OCI-LY7 (cell line): ENCODE measurements at regions not wholly inside any gene's neighbourhood (a gene's known extent, or its start where the extent isn't known, plus 50 kb on each side); places are given as distances from the start of the nearest gene placed in this dataset.

Source experiments
- BruUV-seq: library from RNA; stranded (reverse); fragments of 400-500 nt; replicated peaks from 2 replicates; lab custom pipeline; 2021; lab: Mats Ljungman, UMichigan
- CTCF ChIA-PET: fragments of 300-600 bp; sonication (Branson Sonifier 250); formaldehyde crosslinking; loops from one replicate; lab custom pipeline; 2022; ENCODE audit warnings: antibody characterized with exemption; ENCODE audit not compliant: unreplicated experiment; lab: Charles Lee
- POLR2A ChIA-PET: fragments of 300-600 bp; sonication (Branson Sonifier 250); formaldehyde crosslinking; loops from one replicate; lab custom pipeline; 2022; ENCODE audit warnings: antibody characterized with exemption; lab: Charles Lee
- DNase-seq: peaks from one replicate; pipeline ENCODE4 v3.0.0-alpha.2; 2015; ENCODE audit warnings: low spot score
- H2AFZ ChIP-seq: fragments of 200-600 bp; sonication (generic), shearing (Covaris generic); 2 replicates; pipeline ENCODE4 v1.6.1; 2014; ENCODE audit warnings: mild to moderate bottlenecking, antibody characterized with exemption, low read length, moderate library complexity
- H3K27ac ChIP-seq: fragments of 200-600 bp; sonication (generic); 2 replicates; pipeline ENCODE4 v1.5.1; 2014; ENCODE audit warnings: mixed run types, low read depth, mild to moderate bottlenecking, moderate library complexity, low read length, inconsistent platforms; ENCODE audit not compliant: poor library complexity, severe bottlenecking
- H3K36me3 ChIP-seq: fragments of 200-600 bp; sonication (generic); 2 replicates; pipeline ENCODE4 v1.6.1; 2014; ENCODE audit warnings: mild to moderate bottlenecking, antibody characterized with exemption, low read length, moderate library complexity, mixed read lengths; ENCODE audit not compliant: insufficient read depth
- H3K4me1 ChIP-seq: fragments of 200-600 bp; sonication (generic); 2 replicates; pipeline ENCODE4 v1.5.1; 2014; ENCODE audit warnings: mild to moderate bottlenecking, low read length; ENCODE audit not compliant: insufficient read depth, poor library complexity, severe bottlenecking
- H3K4me2 ChIP-seq: fragments of 200-600 bp; sonication (generic); 2 replicates; pipeline ENCODE4 v1.6.1; 2014; ENCODE audit warnings: mild to moderate bottlenecking, low read length
- H3K4me3 ChIP-seq: fragments of 200-600 bp; sonication (generic); 2 replicates; pipeline ENCODE4 v1.5.1; 2014; ENCODE audit warnings: mild to moderate bottlenecking, low read depth, low read length; ENCODE audit not compliant: poor library complexity, severe bottlenecking
- H3K79me2 ChIP-seq: fragments of 200-600 bp; sonication (generic); 2 replicates; pipeline ENCODE4 v1.6.1; 2016; ENCODE audit warnings: low read depth, mild to moderate bottlenecking, low read length, moderate library complexity, mixed read lengths; ENCODE audit not compliant: insufficient read depth
- H3K9me2 ChIP-seq: fragments of 200-600 bp; sonication (generic); 2 replicates; pipeline ENCODE4 v1.6.1; 2016; ENCODE audit warnings: mild to moderate bottlenecking, low read length, mixed read lengths; ENCODE audit not compliant: insufficient read depth
- H3K9me3 ChIP-seq: fragments of 200-600 bp; sonication (generic); 2 replicates; pipeline ENCODE4 v1.6.1; 2014; ENCODE audit warnings: mild to moderate bottlenecking, mixed run types, low read length, mixed read lengths
- H4K20me1 ChIP-seq: fragments of 200-600 bp; sonication (generic); 2 replicates; pipeline ENCODE4 v1.6.1; 2014; ENCODE audit warnings: mild to moderate bottlenecking, antibody characterized with exemption, low read length, moderate library complexity, mixed read lengths; ENCODE audit not compliant: insufficient read depth
- EZH2phosphoT487 ChIP-seq: fragments of 200-600 bp; sonication (generic); IDR thresholded peaks from 2 replicates; pipeline ENCODE4 v1.6.1; 2018; ENCODE audit warnings: low read depth, borderline replicate concordance, mild to moderate bottlenecking, mixed run types, antibody characterized with exemption, low read length, moderate library complexity, mixed read lengths
- intact Hi-C: fragments of 100-400 bp; cut with micrococcal nuclease; formaldehyde crosslinking; loops from one replicate; pipeline ENCODE4 v1.10.0; 2022; ENCODE audit not compliant: unreplicated experiment
- TF ChIP-seq, protein P1 (sequence below): fragments of 200-600 bp; sonication (generic); conservative IDR thresholded peaks from 2 replicates; pipeline ENCODE4 v1.5.1; 2014; ENCODE audit warnings: mild to moderate bottlenecking, antibody characterized with exemption, low read length, moderate library complexity, mixed read lengths

GRCh38 chr13:23992781-23993679, 95.7 kb upstream of the C1QTNF9B start:
- no TSS peak for BruUV-seq

DNA sequence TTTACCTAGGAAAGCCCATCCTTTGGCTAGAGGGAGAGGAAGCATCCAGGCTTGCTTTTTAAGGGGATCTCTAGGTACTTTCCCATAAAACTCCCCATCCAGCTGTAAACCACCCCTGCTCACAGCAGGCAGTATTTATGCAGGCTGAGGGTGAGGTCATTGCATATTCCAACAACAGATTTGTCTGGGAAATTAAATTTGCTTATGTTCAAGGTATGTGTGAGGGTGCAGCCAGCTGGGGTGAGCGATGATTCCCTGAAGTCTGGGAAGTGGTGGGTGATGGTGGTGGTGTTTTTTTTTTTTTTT, 96.3 kb upstream of the C1QTNF9B start:
- Histone ChIP-seq H3K79me2 (no peaks in the 10 kb centered on the region), H3K4me2 (no peak overlapping the region), H3K4me1 (no peaks in the 10 kb centered on the region), H2AFZ (no peak overlapping the region), H3K36me3 (no peaks in the 10 kb centered on the region), H4K20me1 (no peaks in the 10 kb centered on the region), H3K9me3 (no peaks in the 10 kb centered on the region), H3K4me3 (no peak overlapping the region), H3K27ac (no peak overlapping the region), H3K9me2 (no peaks in the 10 kb centered on the region)
- no TSS peak for BruUV-seq
- ChIA-PET CTCF (no interaction called here), POLR2A (interaction anchor here (0.9 kb wide), 1 partner anchor 305 kb away, joined by 7 read pairs; no protein-coding TSS in a partner anchor)
- TF ChIP-seq, protein P1, sequence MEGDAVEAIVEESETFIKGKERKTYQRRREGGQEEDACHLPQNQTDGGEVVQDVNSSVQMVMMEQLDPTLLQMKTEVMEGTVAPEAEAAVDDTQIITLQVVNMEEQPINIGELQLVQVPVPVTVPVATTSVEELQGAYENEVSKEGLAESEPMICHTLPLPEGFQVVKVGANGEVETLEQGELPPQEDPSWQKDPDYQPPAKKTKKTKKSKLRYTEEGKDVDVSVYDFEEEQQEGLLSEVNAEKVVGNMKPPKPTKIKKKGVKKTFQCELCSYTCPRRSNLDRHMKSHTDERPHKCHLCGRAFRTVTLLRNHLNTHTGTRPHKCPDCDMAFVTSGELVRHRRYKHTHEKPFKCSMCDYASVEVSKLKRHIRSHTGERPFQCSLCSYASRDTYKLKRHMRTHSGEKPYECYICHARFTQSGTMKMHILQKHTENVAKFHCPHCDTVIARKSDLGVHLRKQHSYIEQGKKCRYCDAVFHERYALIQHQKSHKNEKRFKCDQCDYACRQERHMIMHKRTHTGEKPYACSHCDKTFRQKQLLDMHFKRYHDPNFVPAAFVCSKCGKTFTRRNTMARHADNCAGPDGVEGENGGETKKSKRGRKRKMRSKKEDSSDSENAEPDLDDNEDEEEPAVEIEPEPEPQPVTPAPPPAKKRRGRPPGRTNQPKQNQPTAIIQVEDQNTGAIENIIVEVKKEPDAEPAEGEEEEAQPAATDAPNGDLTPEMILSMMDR, result no peak
- TF ChIP-seq EZH2phosphoT487, result no peak
- intact Hi-C loops, result no loop called here
- no peak for DNase-seq

More at GRCh38 chr13:23992781-23993679, 95.7 kb upstream of the C1QTNF9B start:
- H3K4me1 ChIP-seq, result no peaks in the 10 kb centered on the region
- no peak overlapping the region for H2AFZ ChIP-seq
- H3K27ac ChIP-seq, result no peak overlapping the region
- no peak for DNase-seq
- no peaks in the 10 kb centered on the region for H3K9me3 ChIP-seq
- intact Hi-C loops, result no loop called here
- ChIA-PET CTCF (no interaction called here), POLR2A (no interaction called here)
- H4K20me1 ChIP-seq, result no peaks in the 10 kb centered on the region
- no peak overlapping the region for H3K4me2 ChIP-seq
- H3K9me2 ChIP-seq, result no peaks in the 10 kb centered on the region
- no peaks in the 10 kb centered on the region for H3K79me2 ChIP-seq
- no peak for TF ChIP-seq EZH2phosphoT487
- TF ChIP-seq, protein P1, result no peak
- H3K36me3 ChIP-seq, result no peaks in the 10 kb centered on the region
- no peak overlapping the region for H3K4me3 ChIP-seq
